Sigmoid colon (tissue), 3 donors: ENCODE measurements at regions not wholly inside any gene's neighbourhood (a gene's known extent, or its start where the extent isn't known, plus 50 kb on each side); places are given as distances from the start of the nearest gene placed in this dataset.

Experiments
- POLR2A ChIP-seq, 2 donors: fragments of 450-650 bp; IDR thresholded peaks; one replicate each; pipeline ENCODE4 v1.6.1; 2016; ENCODE audit warnings: antibody characterized with exemption in 2 of 2, mild to moderate bottlenecking in 2 of 2, moderate library complexity in 2 of 2
- TF ChIP-seq, protein P1 (sequence below), 4 experiments: fragments of 450-650 bp in 3 of 4; fragments of 200-600 bp in 1 of 4; IDR thresholded peaks; one replicate each; pipeline ENCODE4 v1.5.1; 2016 to 2019; ENCODE audit warnings: antibody characterized with exemption in 4 of 4, mild to moderate bottlenecking in 3 of 4, moderate library complexity in 2 of 4

DNA sequence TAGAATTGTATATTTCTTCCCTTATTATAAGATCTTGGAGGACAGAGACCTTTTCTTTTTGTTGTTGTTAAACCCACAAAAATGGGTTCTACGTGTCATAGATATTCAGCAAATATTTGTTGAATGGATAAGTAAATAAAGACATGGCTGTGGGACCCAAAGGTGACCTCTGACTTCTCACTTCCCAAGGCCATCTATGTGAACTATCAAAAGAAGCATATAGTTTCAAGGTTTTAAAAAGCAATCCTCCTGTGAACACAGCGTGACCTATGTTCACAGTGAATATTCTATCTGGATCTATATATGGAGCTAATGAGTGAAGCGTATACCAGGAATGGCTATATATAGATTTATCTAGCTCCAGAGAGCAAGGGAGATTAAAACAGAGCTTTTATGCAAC lies 312.8 kb upstream of the C11orf87 start:
- TF ChIP-seq, protein P1, sequence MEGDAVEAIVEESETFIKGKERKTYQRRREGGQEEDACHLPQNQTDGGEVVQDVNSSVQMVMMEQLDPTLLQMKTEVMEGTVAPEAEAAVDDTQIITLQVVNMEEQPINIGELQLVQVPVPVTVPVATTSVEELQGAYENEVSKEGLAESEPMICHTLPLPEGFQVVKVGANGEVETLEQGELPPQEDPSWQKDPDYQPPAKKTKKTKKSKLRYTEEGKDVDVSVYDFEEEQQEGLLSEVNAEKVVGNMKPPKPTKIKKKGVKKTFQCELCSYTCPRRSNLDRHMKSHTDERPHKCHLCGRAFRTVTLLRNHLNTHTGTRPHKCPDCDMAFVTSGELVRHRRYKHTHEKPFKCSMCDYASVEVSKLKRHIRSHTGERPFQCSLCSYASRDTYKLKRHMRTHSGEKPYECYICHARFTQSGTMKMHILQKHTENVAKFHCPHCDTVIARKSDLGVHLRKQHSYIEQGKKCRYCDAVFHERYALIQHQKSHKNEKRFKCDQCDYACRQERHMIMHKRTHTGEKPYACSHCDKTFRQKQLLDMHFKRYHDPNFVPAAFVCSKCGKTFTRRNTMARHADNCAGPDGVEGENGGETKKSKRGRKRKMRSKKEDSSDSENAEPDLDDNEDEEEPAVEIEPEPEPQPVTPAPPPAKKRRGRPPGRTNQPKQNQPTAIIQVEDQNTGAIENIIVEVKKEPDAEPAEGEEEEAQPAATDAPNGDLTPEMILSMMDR (IDR thresholded peaks at IDR 0.05) = no peak
- TF ChIP-seq POLR2A (IDR thresholded peaks at IDR 0.05) = no peak
